ENCODE measurements at regions not wholly inside any gene's neighbourhood (a gene's known extent, or its start where the extent isn't known, plus 50 kb on each side); places are given as distances from the start of the nearest gene placed in this dataset.

- Histone ChIP-seq H2BK120ac (replicated peaks; ENCODE audit: low read depth, low read length) (no peak overlapping the region), H2AFZ (ENCODE audit: low read length) (no peak overlapping the region), H3K79me1 (ENCODE audit: low read depth, low read length) (no peaks in the 10 kb centered on the region), H3K27ac (ENCODE audit: low read depth, low read length) (no peak overlapping the region), H3K9me3 (ENCODE audit: insufficient read depth in 2 of 2, low read depth in 1 of 2, low read length in 1 of 2) (no peaks in the 10 kb centered on the region), H3K36me3 (ENCODE audit: control insufficient read depth in 2 of 4, insufficient read depth in 4 of 4, low read length in 3 of 4) (no peaks in the 10 kb centered on the region), H3K18ac (ENCODE audit: extremely low read depth, low read length) (no peak overlapping the region), H3K4ac (replicated peaks; ENCODE audit: insufficient read length, low read depth, low read length) (no peak overlapping the region), H3K27me3 (replicated peaks in 1 of 4; ENCODE audit: control insufficient read depth in 3 of 4, extremely low read depth in 1 of 4, insufficient read depth in 3 of 4, low read length in 3 of 4) (no peaks in the 10 kb centered on the region), H3K4me1 (replicated peaks in 1 of 4; ENCODE audit: control insufficient read depth in 3 of 4, insufficient read depth in 4 of 4, low read length in 3 of 4) (no peaks in the 10 kb centered on the region), H2BK15ac (ENCODE audit: low read length) (no peak overlapping the region), H3K56ac (replicated peaks; ENCODE audit: insufficient read length, low read depth, low read length) (no peak overlapping the region), H2BK12ac (ENCODE audit: low read depth, low read length) (no peak overlapping the region), H4K5ac (ENCODE audit: insufficient read length, low read depth, low read length) (no peak overlapping the region), H2BK5ac (ENCODE audit: low read depth, low read length) (no peak overlapping the region), H3K4me2 (ENCODE audit: insufficient read depth in 1 of 2, low read depth in 2 of 2, low read length in 2 of 2) (no peak overlapping the region), H3K23me2 (ENCODE audit: low read depth, low read length) (no peaks in the 10 kb centered on the region), H4K91ac (replicated peaks; ENCODE audit: insufficient read length, low read length) (no peak overlapping the region), H3K9ac (replicated peaks in 1 of 4; ENCODE audit: extremely low read depth in 1 of 4, low read depth in 3 of 4, low read length in 3 of 4) (no peak overlapping the region; a peak in 1 of 7 replicates), H3K79me2 (ENCODE audit: control insufficient read depth in 1 of 2, insufficient read depth in 2 of 2, low read length in 2 of 2) (no peaks in the 10 kb centered on the region), H4K20me1 (replicated peaks in 1 of 2; ENCODE audit: control insufficient read depth in 1 of 2, insufficient read depth in 2 of 2, low read length in 2 of 2) (peaks cover 0 to 4% of the 10 kb centered on the region in 2 experiments), H3K14ac (ENCODE audit: insufficient read length) (no peak overlapping the region), H2BK20ac (ENCODE audit: low read length) (no peak overlapping the region), H3K4me3 (ENCODE audit: extremely low read depth in 1 of 4, insufficient read depth in 2 of 4, low read depth in 3 of 4, low read length in 4 of 4) (no peak overlapping the region), H3K23ac (ENCODE audit: insufficient read length) (no peak overlapping the region), H2AK5ac (ENCODE audit: low read depth, low read length) (no peak overlapping the region), H4K8ac (ENCODE audit: extremely low read depth, insufficient read depth, low read length) (no peak overlapping the region)
- 94% methylated on average over 1 of the region's 1 CpG; no CpG with 5 or more reads in 1 of the 2 experiments for WGBS, 2 experiments (ENCODE audit: extremely low coverage in 1 of 2, insufficient coverage in 1 of 2, insufficient read length in 1 of 2, insufficient replicate concordance in 2 of 2, low coverage in 1 of 2, low lambda C conversion rate in 2 of 2, missing lambda C conversion rate in 1 of 2)
- TF ChIP-seq RAD21 (IDR thresholded peaks at IDR 0.05 in 1 of 2, conservative IDR thresholded peaks at IDR 0.05 in 1 of 2; ENCODE audit: low read depth in 2 of 2, low read length in 2 of 2) (no peak), YY1 (IDR thresholded peaks at IDR 0.05; ENCODE audit: low read depth, low read length) (no peak), TAF1 (IDR thresholded peaks at IDR 0.05; ENCODE audit: low read depth, low read length) (no peak), POU5F1 (IDR thresholded peaks at IDR 0.05; ENCODE audit: low read depth, low read length) (no peak), CHD2 (IDR thresholded peaks at IDR 0.05; ENCODE audit: low read length) (no peak), POLR2A (IDR thresholded peaks at IDR 0.05; ENCODE audit: control extremely low read depth in 1 of 2, low read depth in 2 of 2, low read length in 2 of 2) (no peak)
- POLR2A ChIA-PET (ENCODE audit: partially characterized antibody): no interaction called here
- FAIRE-seq (no peak), DNase-seq (ENCODE audit: low read depth in 1 of 2, low spot score in 2 of 2) (no peak)
- CTCF ChIA-PET (ENCODE audit: partially characterized antibody): interaction anchor here (0.6 to 2.0 kb wide), 6 partner anchors 11 to 627 kb away, joined by 3 to 7 read pairs (median 4); no protein-coding TSS in a partner anchor
Measured at GRCh38 chr12:111220363-111220762, 148.5 kb downstream of the PHETA1 start.
